HG03095 (cell line): ENCODE measurements at regions not wholly inside any gene's neighbourhood (a gene's known extent, or its start where the extent isn't known, plus 50 kb on each side); places are given as distances from the start of the nearest gene placed in this dataset.

ENCODE experiments used
- ATAC-seq: cut with Tn5 transposase; IDR thresholded peaks from one replicate; pipeline ENCODE4 v1.9.1; 2021; ENCODE audit warnings: moderate library complexity; ENCODE audit not compliant: unreplicated experiment

DNA sequence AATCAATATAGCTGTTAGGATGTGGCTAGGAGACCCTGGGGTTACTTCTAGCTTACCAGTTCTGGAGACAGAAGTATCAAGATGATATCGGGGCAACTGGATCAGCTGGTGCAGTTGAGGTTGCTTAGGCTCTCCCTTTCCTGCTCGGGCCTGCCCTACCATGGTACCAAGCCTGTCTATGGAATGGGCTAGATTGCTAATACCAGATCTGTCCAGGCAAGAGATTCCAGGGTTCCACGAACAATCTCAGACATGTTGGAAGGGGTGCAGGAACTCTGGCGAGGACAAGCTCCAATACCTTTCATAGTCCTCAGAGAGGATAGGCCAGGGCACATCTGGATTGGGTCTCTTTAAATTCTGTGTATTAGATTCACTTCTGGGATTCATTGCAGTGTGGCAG, 53.8 kb downstream of the ADM start:
- no peak for ATAC-seq

DNA sequence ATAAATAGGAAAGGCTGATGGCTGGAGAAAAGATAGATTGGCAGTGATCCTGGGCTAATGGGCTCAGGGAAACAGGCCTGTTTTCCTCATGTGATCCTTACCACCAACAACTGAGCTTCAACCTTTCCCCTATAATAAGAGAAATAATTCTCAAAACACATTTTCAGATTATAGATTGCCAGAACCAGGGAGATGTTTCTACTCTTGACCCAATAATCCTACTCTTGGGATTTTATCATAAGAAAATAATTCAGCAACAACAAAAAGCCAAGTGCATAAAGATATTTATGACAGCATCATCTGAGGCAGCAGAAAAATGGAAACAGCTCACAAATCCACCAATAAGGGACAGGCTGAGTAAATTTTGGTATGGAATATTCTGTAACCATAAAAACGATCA, 54.3 kb downstream of the ADM start:
- no peak for ATAC-seq

GRCh38 chr11:10360835-10361234, 56.0 kb downstream of the ADM start:
- ATAC-seq = no peak

DNA sequence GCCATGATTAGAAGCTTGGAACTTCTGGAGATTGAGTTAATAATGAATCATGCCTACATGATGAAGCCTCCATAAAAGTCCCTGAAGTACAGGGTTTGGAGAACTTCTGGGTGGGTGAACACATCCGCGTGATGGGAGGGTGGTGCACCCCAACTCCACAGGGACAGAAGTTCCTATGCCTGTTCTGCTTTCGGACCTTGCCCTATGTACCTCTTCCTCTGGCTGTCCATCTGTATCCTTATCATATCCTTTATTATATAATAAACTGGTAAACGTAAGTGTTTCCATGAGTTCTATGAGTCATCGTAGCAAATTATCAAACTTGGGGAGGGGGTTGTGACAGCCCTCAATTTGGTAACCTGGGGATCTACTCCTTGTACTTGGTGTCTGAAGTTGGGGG, 60.2 kb downstream of the ADM start:
- no peak for ATAC-seq

DNA sequence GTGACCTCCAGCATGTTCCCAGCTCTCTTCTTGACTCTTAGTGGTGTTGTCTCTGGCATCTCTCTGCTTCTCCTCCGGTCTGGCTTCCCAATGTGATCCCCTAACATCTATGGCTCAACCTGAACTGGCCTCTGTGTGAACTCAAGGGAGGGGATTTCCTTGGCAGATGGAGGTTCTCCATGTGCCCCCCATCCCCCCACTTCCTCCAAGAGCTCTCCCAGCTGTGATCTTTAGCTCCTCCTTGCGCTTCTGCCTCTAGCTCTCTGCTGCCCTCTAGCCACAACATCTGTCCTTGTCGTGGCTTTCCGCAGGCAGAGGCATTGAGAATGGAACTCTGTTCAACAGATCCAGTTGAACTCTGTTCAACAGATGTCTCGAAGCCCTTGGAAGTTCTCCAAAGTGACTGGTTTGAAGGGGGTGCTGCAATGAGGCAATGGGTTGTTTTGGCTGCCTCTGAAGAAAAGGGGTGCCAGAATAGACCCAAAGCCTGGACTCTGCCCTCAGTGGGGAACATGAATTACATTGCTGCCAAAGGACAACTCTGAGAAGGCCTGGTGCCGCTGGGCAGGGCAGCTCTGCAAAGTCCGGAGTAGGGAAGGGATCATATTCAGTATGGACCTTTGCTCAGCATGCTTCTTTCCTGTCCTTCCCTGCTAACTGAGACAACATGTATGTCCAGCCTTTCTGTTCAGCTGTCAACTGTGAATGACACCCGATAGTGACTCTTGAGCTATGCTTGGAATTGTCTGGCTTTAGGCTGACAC, 61.9 kb downstream of the ADM start:
- ATAC-seq = peak; percentile 85

DNA sequence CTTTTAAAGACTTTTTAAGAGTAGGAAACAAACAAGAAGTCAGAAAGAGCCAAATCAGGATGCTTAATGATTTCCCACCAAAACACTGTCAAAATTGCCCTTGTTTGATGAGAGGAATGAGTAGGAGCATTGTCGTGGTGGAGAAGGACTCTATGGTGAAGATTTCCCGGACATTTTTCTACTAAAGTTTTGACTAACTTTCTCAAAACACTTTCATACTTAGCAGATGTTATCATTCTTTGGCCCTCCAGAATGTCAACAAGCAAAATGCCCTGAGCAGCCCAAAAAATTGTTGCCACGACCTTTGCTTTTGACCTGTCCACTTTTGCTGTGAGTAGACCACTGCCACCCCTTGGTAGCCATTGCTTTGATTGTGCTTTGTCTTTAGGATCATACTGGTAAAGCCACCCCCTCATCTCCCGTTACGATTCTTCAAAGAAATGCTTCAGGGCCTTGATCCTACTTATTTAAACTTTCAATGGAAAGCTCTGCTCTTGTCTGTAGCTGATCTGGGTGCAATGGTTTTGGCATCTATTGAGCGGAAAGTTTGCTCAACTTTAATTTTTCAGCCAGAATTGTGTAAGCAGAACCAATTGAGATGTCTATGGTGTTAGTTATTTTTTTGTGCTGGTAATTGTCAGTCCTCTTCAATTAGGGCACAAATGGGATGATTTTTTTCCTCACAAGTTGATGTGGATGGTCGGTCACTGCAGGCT, 67.2 kb downstream of the ADM start:
- no peak for ATAC-seq

DNA sequence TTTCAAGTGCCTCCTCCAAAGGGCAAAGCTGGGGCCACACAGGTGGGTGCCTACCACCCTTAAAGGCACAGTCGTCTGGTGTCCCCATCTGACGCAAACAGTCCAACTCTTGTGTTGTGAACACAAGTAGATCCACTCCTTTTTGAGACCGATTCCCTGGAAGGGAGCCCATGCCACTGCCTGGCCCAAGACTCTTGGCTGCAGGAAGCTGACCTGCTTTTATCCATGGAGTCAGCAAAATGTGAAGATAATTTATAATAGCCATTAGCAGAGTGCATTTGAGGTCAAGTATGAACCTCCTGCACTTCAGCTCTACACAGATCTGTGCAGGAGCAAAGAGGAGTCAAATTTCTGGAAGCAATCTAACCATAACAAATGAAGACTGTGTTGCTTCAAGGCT, 68.5 kb downstream of the ADM start:
- ATAC-seq = no peak

GRCh38 chr11:10373929-10374328, 69.1 kb downstream of the ADM start:
- ATAC-seq = no peak

DNA sequence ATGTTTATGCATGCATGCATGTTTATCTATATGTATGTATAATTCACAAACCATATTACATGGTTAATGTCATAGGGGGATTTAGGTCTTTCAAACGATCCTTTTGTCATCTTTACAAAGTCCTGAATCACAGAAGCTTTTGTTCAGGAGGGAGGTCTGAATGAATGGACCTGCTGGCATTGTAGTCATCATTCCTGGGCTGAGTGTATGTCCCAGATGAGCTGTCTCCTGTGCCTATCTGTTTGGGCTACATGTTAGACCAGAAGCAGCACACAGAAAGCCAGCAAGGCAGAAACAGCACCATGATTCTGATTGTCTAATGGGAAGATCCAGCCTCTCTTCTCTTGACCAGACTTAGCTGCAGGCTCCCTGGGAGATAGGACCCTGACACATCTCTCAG, 69.5 kb downstream of the ADM start:
- no peak for ATAC-seq

- no peak for ATAC-seq
Observed at GRCh38 chr11:10375280-10375971, 70.6 kb downstream of the ADM start.

DNA sequence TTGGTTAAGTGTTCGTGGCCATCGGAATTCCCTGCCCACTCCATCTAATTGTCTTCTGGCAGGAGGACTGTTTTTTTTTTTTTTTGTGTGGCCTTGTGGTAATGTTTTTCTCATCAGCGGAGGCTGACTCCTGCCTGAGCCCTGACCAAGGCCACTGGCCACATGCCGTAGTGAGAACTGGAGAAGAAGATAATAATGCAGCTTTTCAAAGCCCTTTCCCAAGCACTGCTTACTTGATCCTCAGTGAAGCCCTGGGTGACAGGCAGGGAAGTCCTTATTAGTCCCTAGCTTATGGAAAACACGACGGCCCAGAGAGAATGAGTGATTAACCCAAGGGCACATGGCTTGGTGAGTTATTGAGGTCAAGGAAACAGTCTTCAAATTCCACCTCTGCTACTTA, 71.2 kb downstream of the ADM start:
- ATAC-seq = no peak

DNA sequence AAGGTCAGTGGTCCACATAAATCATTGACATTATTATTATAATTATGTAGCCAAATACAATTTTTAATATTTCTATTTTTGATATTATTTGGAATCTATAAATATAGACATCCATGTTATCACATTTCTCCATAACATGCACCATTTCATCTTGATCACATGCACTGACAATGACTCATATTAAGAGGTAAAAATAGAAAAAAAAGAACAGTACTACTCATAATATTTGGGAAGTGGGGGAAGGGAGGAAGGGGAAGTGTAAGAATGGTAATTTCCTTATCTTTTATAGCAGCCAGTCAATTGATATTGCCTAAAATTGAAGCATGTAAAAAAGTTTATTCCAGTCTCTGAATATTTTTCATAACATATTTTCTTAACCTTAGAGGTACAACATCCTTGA, 72.3 kb downstream of the ADM start:
- ATAC-seq = no peak

DNA sequence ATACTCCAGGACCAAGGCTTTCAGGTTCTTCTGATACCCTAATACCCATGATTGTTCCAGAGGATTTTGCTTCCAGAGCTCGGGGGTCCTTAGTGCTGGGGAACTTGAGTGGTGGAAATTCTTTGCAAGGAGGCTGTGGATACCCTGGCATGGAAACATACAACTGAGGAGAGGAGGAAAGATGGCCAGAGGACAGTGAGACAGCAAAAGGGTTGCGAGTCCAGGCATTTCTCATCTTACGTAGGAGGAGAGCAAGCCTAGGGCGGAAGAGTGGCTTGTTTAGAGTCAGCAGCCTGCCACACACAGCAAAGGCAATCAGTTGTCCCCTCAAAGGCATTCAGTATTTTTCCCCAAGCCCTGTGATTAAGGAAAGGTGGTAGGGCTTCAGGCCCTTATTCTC, 73.5 kb downstream of the ADM start:
- ATAC-seq = no peak

GRCh38 chr11:10379022-10379421, 74.1 kb downstream of the ADM start:
- ATAC-seq = no peak

DNA sequence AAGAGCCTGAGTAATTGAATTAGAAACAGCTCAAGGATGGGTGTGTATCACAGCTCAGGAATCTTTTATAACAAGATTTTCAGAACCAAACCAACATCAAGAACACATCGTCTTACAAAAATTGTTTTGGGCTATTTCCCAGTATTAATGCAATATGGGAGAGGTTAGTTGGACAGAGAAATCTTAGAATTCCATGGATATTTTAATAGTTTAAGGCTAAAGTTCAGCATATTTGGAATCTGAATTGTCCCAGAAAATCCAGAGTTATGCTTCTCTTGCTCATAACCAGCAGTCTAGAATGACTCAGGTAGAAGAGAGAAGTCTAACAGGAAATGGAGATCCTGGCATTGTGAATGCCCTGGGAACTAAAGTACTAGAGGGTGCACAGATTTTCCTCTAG, 74.6 kb downstream of the ADM start:
- ATAC-seq = no peak

GRCh38 chr11:10379871-10380568, 75.0 kb upstream of the AMPD3 start:
- no peak for ATAC-seq

DNA sequence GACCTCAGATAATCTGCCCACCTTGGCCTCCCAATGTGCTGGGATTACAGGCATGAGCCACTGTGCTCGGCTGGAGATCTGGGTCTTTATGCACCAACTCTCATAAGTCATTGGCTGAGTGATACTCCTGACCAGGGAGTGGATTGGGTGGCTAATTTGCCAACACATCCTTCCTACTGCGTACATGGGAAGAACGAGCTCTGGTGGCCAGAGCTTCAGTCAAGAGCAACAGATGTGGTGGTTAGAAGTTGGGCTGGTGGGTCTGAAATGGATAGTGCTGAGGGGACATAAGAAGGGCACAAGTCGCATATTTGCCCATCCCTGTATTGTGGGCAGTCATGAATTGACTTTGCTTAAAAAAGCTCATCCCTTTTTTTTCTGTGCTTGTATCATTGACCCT, 74.1 kb upstream of the AMPD3 start:
- no peak for ATAC-seq

DNA sequence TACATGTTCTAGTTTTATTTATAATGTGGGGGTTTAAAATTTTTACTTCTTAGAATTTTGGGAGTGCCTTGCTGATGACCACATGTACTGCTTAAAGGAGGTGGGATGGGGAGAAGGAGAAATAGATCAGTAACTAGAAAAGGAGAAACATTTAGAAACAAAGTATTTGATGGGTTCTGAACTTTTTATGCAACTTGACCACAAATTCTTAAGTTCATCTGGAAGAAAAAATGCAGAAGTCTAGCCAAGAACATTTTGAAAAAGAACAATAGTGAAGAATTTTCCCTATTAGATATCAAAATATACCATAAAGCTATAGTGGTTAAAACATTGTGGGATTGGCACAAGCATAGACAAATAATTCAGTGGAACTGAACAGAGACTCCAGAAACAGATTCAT, 73.3 kb upstream of the AMPD3 start:
- no peak for ATAC-seq

DNA sequence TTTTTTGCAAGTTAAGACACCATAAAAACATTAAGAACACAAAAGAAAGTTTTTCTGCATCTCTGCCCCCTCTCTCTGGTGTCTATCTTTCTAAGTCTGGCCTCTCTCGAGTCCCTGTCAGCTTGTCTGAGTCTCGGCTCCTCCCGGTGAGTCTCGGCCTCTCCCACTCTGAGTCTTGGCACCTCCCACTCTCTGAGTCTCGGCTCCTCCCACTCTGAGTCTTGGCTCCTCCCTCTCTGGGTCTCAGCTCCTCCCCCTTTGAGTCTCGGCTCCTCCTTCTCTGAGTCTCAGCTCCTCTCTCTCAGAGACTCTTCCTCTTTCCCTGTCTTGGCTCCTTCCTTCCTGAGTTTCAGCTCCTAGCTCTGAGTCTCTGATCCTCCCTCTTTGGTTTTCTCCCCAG, 72.5 kb upstream of the AMPD3 start:
- ATAC-seq = no peak

DNA sequence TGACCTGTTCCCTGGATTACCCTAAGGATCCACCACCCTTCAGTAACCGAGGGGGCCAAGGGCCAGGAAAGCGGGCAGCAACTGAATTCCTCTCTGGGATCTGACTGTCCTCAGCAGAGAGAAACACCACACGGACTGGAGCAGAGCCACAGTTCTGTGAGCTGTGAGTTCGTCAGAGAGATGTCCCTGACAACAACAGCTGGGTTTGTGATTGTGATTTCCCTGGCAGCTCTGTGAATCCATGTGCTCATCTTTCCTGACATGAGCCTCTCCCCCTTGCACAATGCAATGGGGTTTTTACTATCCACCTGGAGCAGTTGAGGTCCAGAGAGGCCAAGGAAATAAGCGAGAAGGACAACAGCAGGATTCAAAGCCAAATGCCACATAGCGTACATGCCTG, 69.4 kb upstream of the AMPD3 start:
- no peak for ATAC-seq

- no peak for ATAC-seq
Observed at GRCh38 chr11:10386361-10386760, 68.7 kb upstream of the AMPD3 start.

DNA sequence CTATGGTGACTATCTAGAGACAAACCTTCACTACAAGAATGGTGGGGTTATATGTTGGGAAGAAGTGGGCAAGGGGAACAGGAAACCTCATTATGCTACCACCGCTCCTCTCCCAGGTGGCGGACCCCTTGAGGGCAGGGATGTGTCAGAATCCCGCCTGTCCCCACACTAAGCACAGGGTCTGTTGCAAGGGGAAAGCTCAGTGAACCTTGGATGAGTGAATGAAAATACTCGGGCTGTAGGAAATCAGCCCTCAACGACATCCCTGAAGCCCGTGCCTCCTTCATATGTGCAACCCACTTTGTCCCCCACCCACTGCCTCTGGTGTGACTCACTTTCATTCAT, 68.2 kb upstream of the AMPD3 start:
- no peak for ATAC-seq
